GM12892 (cell line): ENCODE measurements at regions not wholly inside any gene's neighbourhood (a gene's known extent, or its start where the extent isn't known, plus 50 kb on each side); places are given as distances from the start of the nearest gene placed in this dataset.

ENCODE experiments used
- DNase-seq: peaks from one replicate; pipeline ENCODE4 v3.0.0; 2011; ENCODE audit not compliant: insufficient read length
- FAIRE-seq: peaks from 2 replicates; lab custom pipeline; 2011; peaks lifted over from hg19 to GRCh38; lab: Jason Lieb, UNC
- POLR2A ChIP-seq: IDR thresholded peaks from 2 replicates; pipeline ENCODE4 v1.6.1; 2011; ENCODE audit warnings: low read depth, low read length, control low read depth
- POLR2AphosphoS5 ChIP-seq: IDR thresholded peaks from 2 replicates; pipeline ENCODE4 v1.6.1; 2011; ENCODE audit warnings: low read depth, low read length, control low read depth
- TAF1 ChIP-seq: IDR thresholded peaks from 2 replicates; pipeline ENCODE4 v1.6.1; 2011; ENCODE audit warnings: low read depth, mild to moderate bottlenecking, control low read depth, low read length, borderline replicate concordance

GRCh38 chr18:45119876-45120275, 439.2 kb downstream of the SETBP1 start:
- TF ChIP-seq POLR2A (no peak), TAF1 (no peak), POLR2AphosphoS5 (no peak)
- FAIRE-seq: no peak
- DNase-seq: no peak

GRCh38 chr18:45121146-45121545, 440.5 kb downstream of the SETBP1 start:
- TF ChIP-seq TAF1: no peak
- no peak for TF ChIP-seq POLR2AphosphoS5
- no peak for TF ChIP-seq POLR2A
- FAIRE-seq (no peak), DNase-seq (no peak)

GRCh38 chr18:45122506-45122905, 441.8 kb downstream of the SETBP1 start:
- TF ChIP-seq POLR2A (no peak), POLR2AphosphoS5 (no peak), TAF1 (no peak)
- FAIRE-seq (peak; percentile 50), DNase-seq (no peak)

GRCh38 chr18:45127405-45127804, 446.7 kb downstream of the SETBP1 start:
- DNase-seq (no peak), FAIRE-seq (no peak)
- TF ChIP-seq TAF1 (no peak), POLR2AphosphoS5 (no peak), POLR2A (no peak)

- DNase-seq (no peak), FAIRE-seq (no peak)
- TF ChIP-seq POLR2A: no peak
- no peak for TF ChIP-seq TAF1
- TF ChIP-seq POLR2AphosphoS5: no peak
Measured at GRCh38 chr18:45133276-45133675, 452.6 kb downstream of the SETBP1 start.

- DNase-seq: no peak
- no peak for FAIRE-seq
- TF ChIP-seq POLR2A: no peak
- no peak for TF ChIP-seq TAF1
- no peak for TF ChIP-seq POLR2AphosphoS5
Measured at GRCh38 chr18:45136381-45137086, 455.8 kb downstream of the SETBP1 start.

- FAIRE-seq: no peak
- DNase-seq: no peak
- TF ChIP-seq POLR2AphosphoS5 (no peak), POLR2A (no peak), TAF1 (no peak)
Measured at GRCh38 chr18:45137087-45137419, 456.4 kb downstream of the SETBP1 start.

- DNase-seq (no peak), FAIRE-seq (no peak)
- TF ChIP-seq TAF1 (no peak), POLR2A (no peak), POLR2AphosphoS5 (no peak)
Measured at GRCh38 chr18:45139478-45139877, 458.8 kb downstream of the SETBP1 start.

GRCh38 chr18:45142868-45143267, 462.2 kb downstream of the SETBP1 start:
- FAIRE-seq: no peak
- TF ChIP-seq POLR2AphosphoS5 (no peak), TAF1 (no peak), POLR2A (no peak)
- DNase-seq: no peak

- no peak for DNase-seq
- TF ChIP-seq TAF1: no peak
- no peak for TF ChIP-seq POLR2A
- no peak for TF ChIP-seq POLR2AphosphoS5
- FAIRE-seq: no peak
Measured at GRCh38 chr18:45149712-45150111, 465.6 kb upstream of the SLC14A2 start.

- no peak for DNase-seq
- TF ChIP-seq POLR2AphosphoS5 (no peak), TAF1 (no peak), POLR2A (no peak)
Measured at GRCh38 chr18:45151645-45152044, 463.6 kb upstream of the SLC14A2 start.

GRCh38 chr18:45155526-45155925, 459.8 kb upstream of the SLC14A2 start:
- TF ChIP-seq POLR2AphosphoS5: no peak
- TF ChIP-seq TAF1: no peak
- TF ChIP-seq POLR2A: no peak
- no peak for FAIRE-seq
- DNase-seq: no peak

More at GRCh38 chr18:45151645-45152044, 463.6 kb upstream of the SLC14A2 start:
- FAIRE-seq: no peak
